PC-3 (cell line): ENCODE measurements at regions not wholly inside any gene's neighbourhood (a gene's known extent, or its start where the extent isn't known, plus 50 kb on each side); places are given as distances from the start of the nearest gene placed in this dataset.

Experiments
- EZH2 ChIP-seq: fragments of 300-600 bp; sonication (generic); IDR thresholded peaks from one replicate; pipeline ENCODE4 v1.6.1; 2017; ENCODE audit warnings: antibody characterized with exemption, mild to moderate bottlenecking, low read length; ENCODE audit not compliant: unreplicated experiment
- EZH2phosphoT487 ChIP-seq: fragments of 300-600 bp; sonication (generic); IDR thresholded peaks from 2 replicates; pipeline ENCODE4 v1.6.1; 2018; ENCODE audit warnings: mild to moderate bottlenecking, antibody characterized with exemption, low read length, borderline replicate concordance
- TF ChIP-seq, protein P1 (sequence below): fragments of 300-600 bp; sonication (generic); conservative IDR thresholded peaks from 2 replicates; pipeline ENCODE4 v1.5.1; 2017; ENCODE audit warnings: antibody characterized with exemption, low read depth, mild to moderate bottlenecking, low read length

DNA sequence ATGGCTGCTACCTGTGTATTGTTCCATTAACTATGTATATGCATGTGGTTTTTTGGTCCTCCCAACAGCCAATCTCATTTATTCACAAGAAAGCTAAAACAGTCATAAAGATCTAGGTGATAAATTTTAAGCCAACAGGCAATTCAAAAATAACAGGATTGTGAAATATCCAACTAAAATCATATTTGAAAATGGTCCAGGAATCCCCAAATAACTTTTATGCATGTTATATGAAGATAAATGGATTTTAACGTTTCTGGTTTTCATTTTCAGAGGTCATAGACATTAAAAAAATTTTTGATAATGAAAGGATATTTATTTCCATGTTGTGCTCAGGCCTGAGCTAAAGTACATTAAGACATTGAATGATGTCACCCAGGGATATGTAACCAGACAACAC is 96.8 kb upstream of the JAZF1 start:
- TF ChIP-seq, protein P1, sequence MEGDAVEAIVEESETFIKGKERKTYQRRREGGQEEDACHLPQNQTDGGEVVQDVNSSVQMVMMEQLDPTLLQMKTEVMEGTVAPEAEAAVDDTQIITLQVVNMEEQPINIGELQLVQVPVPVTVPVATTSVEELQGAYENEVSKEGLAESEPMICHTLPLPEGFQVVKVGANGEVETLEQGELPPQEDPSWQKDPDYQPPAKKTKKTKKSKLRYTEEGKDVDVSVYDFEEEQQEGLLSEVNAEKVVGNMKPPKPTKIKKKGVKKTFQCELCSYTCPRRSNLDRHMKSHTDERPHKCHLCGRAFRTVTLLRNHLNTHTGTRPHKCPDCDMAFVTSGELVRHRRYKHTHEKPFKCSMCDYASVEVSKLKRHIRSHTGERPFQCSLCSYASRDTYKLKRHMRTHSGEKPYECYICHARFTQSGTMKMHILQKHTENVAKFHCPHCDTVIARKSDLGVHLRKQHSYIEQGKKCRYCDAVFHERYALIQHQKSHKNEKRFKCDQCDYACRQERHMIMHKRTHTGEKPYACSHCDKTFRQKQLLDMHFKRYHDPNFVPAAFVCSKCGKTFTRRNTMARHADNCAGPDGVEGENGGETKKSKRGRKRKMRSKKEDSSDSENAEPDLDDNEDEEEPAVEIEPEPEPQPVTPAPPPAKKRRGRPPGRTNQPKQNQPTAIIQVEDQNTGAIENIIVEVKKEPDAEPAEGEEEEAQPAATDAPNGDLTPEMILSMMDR, result no peak
- TF ChIP-seq EZH2 (no peak), EZH2phosphoT487 (no peak)
